Sigmoid colon (tissue), 4 donors: ENCODE measurements at regions not wholly inside any gene's neighbourhood (a gene's known extent, or its start where the extent isn't known, plus 50 kb on each side); places are given as distances from the start of the nearest gene placed in this dataset.

Source experiments
- CTCF ChIP-seq, 4 experiments: fragments of 450-650 bp in 3 of 4; fragments of 200-600 bp in 1 of 4; IDR thresholded peaks; one replicate each; pipeline ENCODE4 v1.5.1; 2016 to 2019; ENCODE audit warnings: antibody characterized with exemption in 4 of 4, mild to moderate bottlenecking in 3 of 4, moderate library complexity in 2 of 4
- EP300 ChIP-seq, 4 donors: sonication (generic); formaldehyde crosslinking; IDR thresholded peaks; one replicate each; pipeline ENCODE4 v1.6.1; 2017; ENCODE audit warnings: antibody characterized with exemption in 4 of 4
- POLR2A ChIP-seq, 2 donors: fragments of 450-650 bp; IDR thresholded peaks; one replicate each; pipeline ENCODE4 v1.6.1; 2016; ENCODE audit warnings: antibody characterized with exemption in 2 of 2, mild to moderate bottlenecking in 2 of 2, moderate library complexity in 2 of 2
- POLR2AphosphoS5 ChIP-seq, 4 donors: sonication (generic); formaldehyde crosslinking; IDR thresholded peaks; one replicate each; pipeline ENCODE4 v1.6.1; 2017; ENCODE audit warnings: antibody characterized with exemption in 4 of 4

GRCh38 chr1:201731142-201731541 is 97.8 kb upstream of the IPO9 start:
- no peak for TF ChIP-seq POLR2A (IDR thresholded peaks at IDR 0.05)
- TF ChIP-seq EP300 (IDR thresholded peaks at IDR 0.05), result no peak
- no peak for TF ChIP-seq CTCF (IDR thresholded peaks at IDR 0.05)
- TF ChIP-seq POLR2AphosphoS5 (IDR thresholded peaks at IDR 0.05), result no peak
